ENCODE measurements at regions not wholly inside any gene's neighbourhood (a gene's known extent, or its start where the extent isn't known, plus 50 kb on each side); places are given as distances from the start of the nearest gene placed in this dataset.

DNA sequence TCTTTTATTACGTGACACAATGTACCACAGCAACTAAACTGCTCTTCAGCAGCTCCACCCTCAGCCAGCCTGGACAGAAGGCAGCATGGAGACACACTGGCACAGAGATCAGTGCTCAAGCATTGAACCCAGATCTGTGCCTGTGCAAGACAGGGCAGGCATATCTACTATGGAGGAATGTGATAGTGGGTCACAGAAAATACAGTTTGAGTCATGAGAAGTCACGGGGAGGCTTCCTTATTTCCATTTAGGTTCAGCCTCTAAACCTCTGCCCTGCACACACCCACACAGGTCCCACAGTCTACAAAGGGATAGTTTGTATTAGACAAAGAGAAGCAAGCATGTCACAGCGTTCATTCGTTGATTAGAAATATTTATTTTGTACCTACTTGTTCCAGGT is 187.4 kb upstream of the AGR3 start:
- TF ChIP-seq, protein P1, sequence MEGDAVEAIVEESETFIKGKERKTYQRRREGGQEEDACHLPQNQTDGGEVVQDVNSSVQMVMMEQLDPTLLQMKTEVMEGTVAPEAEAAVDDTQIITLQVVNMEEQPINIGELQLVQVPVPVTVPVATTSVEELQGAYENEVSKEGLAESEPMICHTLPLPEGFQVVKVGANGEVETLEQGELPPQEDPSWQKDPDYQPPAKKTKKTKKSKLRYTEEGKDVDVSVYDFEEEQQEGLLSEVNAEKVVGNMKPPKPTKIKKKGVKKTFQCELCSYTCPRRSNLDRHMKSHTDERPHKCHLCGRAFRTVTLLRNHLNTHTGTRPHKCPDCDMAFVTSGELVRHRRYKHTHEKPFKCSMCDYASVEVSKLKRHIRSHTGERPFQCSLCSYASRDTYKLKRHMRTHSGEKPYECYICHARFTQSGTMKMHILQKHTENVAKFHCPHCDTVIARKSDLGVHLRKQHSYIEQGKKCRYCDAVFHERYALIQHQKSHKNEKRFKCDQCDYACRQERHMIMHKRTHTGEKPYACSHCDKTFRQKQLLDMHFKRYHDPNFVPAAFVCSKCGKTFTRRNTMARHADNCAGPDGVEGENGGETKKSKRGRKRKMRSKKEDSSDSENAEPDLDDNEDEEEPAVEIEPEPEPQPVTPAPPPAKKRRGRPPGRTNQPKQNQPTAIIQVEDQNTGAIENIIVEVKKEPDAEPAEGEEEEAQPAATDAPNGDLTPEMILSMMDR (IDR thresholded peaks at IDR 0.05; ENCODE audit: low read length): no peak
- TF ChIP-seq EZH2 (IDR thresholded peaks at IDR 0.05; ENCODE audit: borderline replicate concordance, low read length): no peak
